ENCODE measurements at regions not wholly inside any gene's neighbourhood (a gene's known extent, or its start where the extent isn't known, plus 50 kb on each side); places are given as distances from the start of the nearest gene placed in this dataset.

GRCh38 chr6:91868539-91869202 is 1281.8 kb upstream of the MAP3K7 start:
- DNase-seq = no peak

- no peak for DNase-seq
Observed at GRCh38 chr6:91865889-91866288, 1279.0 kb upstream of the MAP3K7 start.

GRCh38 chr6:91864911-91865310 is 1278.0 kb upstream of the MAP3K7 start:
- DNase-seq = no peak

- DNase-seq = no peak
Observed at GRCh38 chr6:91860541-91861335, 1273.9 kb upstream of the MAP3K7 start.

DNA sequence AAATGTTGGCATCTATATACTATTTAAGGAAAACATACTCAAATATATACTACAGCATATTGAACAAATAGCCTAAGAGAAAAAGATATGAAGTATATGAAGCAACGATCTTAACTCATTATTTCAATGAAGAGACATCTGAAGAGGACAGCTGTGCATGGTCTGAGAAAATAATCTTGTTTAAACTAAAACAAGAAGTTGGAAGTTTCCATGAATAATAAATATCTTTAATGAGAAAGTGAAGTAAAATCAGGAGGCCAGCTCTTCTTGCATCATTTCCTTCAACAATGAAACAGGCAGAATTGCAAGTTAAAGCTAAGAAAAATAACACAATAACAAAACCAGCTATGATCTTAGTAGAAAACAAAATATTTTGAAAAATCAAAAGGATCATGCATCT is 1265.4 kb upstream of the MAP3K7 start:
- DNase-seq = no peak

DNA sequence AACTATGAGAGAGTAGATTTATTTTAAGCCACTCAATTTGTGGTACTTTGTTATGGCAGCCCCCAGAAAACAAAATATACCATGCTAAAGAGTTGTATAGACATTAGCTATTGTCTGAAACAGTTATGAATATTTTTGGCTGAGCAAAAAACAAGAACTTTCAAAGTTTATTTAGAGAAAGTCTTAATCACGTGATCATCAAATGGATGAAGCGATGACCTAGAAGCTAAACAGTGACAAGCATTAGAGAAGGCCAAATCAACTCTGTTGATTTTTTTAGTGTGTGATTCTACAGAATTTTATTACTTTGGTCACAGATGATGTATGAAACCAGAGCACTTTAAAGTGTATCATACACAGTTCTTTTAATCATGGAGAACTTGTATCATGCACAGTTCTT is 1247.9 kb upstream of the MAP3K7 start:
- no peak for DNase-seq

- no peak for DNase-seq
Observed at GRCh38 chr6:91827151-91827550, 1240.3 kb upstream of the MAP3K7 start.

DNA sequence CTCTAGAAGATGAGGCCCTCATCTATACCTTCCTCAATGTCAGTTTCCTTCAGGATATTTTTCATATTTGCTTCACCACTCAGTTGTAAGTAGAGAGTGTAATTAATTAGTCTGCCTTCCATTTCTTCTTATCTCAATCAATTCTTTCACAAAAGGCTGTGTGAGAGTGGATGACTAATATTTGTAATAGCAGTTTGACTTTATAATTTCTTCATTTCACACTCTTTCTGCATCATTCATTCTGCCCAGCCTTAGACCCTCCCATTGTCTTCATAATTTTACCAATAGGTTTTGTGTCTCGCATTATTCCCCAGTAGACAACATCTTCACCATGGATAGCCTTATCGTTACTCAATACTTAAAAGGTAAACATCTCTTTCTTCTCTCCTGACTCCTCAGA is 1239.3 kb upstream of the MAP3K7 start:
- DNase-seq = no peak

- no peak for DNase-seq
Observed at GRCh38 chr6:91824331-91824730, 1237.5 kb upstream of the MAP3K7 start.

DNA sequence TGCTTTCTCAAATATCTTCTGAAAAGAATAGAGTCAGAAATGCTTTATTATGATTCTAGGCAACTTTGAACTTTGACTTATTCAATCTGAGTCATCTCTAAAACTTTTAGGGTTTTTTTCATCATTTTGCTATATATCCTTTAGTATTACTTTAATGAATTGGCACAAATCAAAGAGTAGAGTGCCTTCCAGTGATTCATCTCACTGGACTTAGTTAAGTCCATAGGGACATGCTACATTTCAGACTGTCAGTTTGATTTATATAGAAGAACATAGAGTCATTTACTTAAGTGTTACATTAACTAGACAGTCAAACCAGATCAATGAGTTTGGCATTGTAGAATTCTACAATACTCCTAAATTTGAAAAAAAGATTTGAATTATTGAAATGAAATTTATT is 1235.7 kb upstream of the MAP3K7 start:
- no peak for DNase-seq

DNA sequence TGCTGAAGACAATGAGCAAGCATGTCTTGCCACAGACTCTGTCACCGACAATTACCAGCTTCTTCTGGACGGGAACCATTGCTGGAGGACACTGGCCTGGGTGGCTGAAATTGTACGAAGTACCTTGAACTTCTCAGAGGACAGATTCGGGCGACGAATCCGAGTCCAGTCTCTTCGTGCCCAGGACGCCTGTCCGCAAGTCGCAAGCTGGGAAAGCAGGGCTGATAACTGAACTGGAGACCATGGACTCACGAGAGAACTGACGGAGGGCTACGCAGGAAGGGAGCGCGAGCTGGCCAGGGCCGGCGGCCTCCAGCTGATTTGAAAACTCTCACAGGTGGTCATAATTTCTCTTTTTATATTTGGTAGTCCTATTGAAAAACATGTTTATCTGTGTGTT is 1229.5 kb upstream of the MAP3K7 start:
- DNase-seq = no peak

GRCh38 chr6:91813641-91814040 is 1226.8 kb upstream of the MAP3K7 start:
- no peak for DNase-seq

- DNase-seq = no peak
Observed at GRCh38 chr6:91812596-91813274, 1225.9 kb upstream of the MAP3K7 start.

DNA sequence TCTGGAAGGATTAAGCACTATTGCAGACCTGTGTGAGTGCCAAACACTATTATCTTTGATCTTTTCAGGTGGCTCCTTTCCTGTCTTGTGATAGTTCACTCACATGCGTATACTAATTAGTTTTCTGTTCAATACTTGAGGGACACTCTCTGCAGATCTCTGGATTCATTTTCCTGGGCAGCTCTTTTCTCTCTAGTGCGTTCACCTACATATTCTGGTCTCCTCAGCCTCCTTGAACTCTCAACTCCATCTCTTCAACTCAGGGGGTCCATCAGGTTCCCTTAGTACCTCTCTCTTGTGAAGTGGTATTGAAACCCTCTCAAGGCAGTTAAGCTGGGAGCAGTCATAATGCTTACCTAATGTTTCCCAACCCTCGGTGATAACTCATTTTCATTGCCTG is 1218.1 kb upstream of the MAP3K7 start:
- DNase-seq = no peak

DNA sequence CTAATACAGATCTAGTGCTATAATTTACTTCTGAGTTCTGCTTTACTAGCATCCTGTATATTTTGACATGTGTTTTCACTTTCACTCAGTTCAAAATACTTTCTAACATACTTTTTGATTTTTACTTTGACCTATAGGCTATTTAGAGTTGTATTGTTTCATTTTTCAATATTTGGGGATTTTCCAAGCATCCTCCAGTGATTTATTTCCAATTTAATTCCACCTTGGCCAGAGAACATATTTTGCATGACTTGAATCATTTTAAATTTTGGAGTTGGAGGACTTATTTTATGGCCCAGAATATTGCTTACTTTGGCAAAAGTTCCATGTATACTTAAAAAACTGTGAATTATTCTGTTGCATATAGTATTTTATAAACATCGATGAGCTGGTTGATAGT is 1215.6 kb upstream of the MAP3K7 start:
- no peak for DNase-seq

- DNase-seq = no peak
Observed at GRCh38 chr6:91796603-91797002, 1209.7 kb upstream of the MAP3K7 start.

DNA sequence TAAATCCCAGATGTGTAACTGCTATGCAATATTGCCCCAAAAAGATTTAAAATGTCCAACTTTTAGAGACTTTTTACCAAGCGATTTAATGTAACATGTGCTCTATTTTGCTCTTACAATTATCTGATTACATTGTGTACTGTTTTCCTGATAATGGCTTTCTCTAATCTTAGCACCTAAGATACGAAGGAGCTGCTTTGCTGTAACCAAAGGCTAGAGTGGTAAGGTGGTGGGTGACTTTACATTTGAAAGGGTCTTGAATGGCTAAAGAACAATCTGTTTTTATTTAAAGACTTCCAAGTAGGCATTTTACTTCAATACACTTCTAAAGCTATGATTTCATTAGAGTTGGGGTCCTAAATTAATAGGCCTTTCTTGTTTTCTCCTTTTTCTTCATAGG is 1201.6 kb upstream of the MAP3K7 start:
- DNase-seq = no peak

DNA sequence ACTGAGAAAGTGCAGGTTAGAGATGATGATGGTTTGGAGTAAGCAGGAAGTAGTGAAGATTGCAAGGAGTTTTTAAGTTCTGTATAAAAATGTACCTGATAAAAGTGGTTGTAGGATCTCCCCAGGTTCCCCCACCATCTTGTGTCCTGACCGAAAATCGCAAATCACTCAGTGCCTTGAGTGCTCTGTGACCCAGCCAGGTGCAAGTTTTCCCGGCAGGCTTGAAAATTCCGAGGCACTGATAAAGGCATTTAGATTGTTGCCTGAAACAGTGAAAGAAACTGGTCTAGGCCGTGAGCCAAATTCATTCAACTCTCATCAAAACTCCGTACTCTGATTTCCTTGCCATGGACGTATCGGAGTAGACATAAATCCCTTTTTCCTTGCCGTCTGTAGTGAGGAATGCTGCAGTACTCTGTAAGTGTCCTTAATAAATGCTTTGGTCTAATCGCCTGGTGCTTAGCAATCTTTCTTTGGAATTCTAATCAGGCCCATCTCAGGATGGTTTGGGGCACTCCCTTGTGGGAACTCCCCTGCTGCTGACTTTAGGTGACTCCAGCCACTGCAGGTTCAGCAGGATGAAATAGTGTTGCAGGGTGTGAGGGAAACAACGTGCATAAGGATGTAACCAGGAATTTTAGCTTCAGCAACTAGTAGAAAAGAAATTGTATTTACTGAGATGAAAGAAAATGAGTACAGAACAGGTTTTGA is 1199.8 kb upstream of the MAP3K7 start:
- DNase-seq = no peak

DNA sequence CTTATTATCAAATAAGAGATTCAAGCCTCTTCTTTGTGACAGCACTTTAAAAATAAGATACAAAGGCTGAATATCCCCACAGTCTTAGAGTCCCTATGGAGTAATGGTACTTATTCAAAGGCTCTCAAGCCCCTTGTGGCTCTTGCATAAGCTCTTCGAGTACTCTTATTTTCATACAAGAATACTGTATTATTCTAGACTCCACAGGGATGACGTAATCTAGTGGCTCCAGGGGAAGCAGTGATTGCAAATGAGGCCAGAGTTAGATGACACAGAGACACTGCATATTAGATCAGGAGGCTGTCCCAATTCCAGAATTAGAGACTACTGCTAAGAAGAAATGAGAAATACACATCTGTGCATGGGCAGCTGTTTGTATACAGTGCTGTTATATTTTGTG is 1195.9 kb upstream of the MAP3K7 start:
- no peak for DNase-seq

DNA sequence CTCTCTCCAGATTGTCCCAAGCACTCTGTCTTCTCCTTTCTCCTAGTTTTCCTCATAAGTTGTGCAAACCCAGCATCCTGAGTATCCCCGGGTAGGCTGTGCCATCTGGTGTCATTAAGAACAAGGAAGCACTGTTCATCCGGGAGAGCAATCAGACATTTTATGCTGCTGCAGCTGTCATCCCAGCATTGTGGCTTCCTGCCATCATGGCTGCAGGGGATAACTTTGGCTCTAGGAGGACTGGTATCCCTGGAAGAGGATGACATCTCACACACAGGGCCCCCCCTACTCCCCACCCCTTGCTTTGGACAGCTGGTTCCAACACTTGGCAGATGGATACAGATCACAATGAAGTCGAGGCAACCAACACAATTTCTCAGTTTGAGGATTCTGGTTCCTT is 1195.1 kb upstream of the MAP3K7 start:
- DNase-seq = no peak

GRCh38 chr6:91780270-91780669 is 1193.4 kb upstream of the MAP3K7 start:
- DNase-seq = no peak

GRCh38 chr6:91761621-91762020 is 1174.7 kb upstream of the MAP3K7 start:
- DNase-seq = no peak

DNA sequence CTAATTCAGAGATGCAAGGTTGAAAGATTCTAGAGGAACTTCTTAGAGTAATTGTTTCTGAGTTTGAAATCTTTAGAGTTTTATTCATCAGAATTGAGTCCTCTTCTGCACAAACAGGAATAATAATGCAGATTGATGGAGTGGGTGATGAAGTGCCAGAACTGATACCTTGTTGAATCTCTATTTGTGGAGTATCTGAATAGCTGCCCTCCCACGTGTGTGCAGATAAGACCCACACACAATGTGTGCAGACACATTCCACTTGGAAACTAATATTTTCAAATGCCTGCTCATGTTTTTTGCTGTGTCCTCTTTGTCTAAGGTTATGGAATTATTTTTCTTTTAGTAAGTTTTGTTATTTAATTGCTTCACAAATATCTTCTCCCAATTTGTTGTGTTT is 1167.8 kb upstream of the MAP3K7 start:
- no peak for DNase-seq

DNA sequence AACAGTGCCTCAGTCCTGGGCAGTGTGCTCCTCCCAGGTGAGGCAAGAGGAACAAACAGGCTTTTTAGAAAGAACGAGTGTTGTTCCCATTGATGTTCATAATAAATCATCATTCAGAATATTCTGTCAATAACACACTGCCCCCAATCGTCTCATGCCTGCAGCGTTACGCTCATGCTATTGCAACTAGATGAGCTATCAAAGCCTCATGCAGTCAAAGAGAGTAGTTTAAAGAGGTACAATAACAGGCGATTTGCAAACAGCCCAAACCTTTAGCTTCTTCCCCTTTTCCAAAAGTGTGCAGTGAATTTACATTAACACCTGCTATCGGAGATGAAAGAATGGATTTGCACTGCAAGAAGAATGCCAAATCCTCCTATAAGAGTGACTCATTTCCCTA is 1164.7 kb upstream of the MAP3K7 start:
- no peak for DNase-seq
